ENCODE measurements at regions not wholly inside any gene's neighbourhood (a gene's known extent, or its start where the extent isn't known, plus 50 kb on each side); places are given as distances from the start of the nearest gene placed in this dataset.
"Not testable (repeated sequence)": the region's sequence is repeated elsewhere in the genome, so short reads cannot be mapped to it uniquely, and the experiment has no call there.

DNA sequence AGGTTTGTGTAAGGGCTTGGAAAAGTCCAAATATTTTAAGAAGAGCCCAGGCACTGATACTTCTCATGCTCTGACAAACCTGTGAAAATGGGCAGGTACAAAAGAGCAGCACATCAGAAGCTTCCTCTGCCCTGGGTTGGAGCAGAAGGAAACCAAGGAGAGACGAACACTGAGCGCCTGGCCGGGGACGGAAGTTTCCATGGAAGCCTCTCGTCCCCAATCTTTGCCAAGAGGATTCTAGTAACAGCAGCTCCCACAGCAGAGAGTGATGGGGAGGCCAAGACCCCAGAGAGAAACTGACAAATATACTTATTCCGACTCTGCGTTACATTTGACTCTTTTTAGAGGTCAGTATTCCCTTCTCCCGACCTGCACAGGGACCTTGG lies 268.5 kb downstream of the C16orf95 start:
- H3K27ac ChIP-seq (ENCODE audit: low read depth in 1 of 2, low read length in 1 of 2) = no peak overlapping the region
- DNase-seq (ENCODE audit: low read depth in 6 of 9, low spot score in 9 of 9) = no peak
- H3K4me1 ChIP-seq (ENCODE audit: control insufficient read depth in 2 of 2, insufficient read depth in 2 of 2, low read length in 2 of 2) = peaks cover 0 to 2% of the 10 kb centered on the region in 2 donors
- no peak overlapping the region for H3K4me3 ChIP-seq (ENCODE audit: low read length in 2 of 2)
- peaks cover 0 to 9% of the 10 kb centered on the region in 2 donors for H3K27me3 ChIP-seq (ENCODE audit: control insufficient read depth in 2 of 2, insufficient read depth in 1 of 2, low read length in 1 of 2)
- WGBS = 94% methylated on average over 8 of the region's 8 CpGs
- H3K9me3 ChIP-seq (ENCODE audit: control insufficient read depth in 2 of 2, insufficient read depth in 1 of 2, low read length in 1 of 2) = peaks cover 0 to 5% of the 10 kb centered on the region in 2 donors
- H3K36me3 ChIP-seq (ENCODE audit: control insufficient read depth in 2 of 2, insufficient read depth in 2 of 2, low read length in 1 of 2) = no peaks in the 10 kb centered on the region

DNA sequence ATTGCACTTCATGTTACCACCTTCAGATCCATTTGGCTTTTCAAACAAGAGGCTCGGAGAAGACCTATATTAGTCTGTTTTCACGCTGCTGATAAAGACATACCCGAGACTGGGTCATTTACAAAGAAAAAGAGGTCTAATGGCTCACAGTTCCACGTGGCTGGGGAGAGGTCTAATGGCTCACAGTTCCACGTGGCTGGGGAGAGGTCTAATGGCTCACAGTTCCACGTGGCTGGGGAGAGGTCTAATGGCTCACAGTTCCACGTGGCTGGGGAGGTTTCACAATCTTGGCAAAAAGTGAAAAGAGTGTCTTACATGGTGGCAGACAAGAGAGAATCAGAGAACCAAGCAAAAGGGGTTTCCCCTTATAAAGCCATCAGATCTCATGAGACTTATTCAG lies 268.0 kb downstream of the C16orf95 start:
- not testable (repeated sequence) for H3K4me1 ChIP-seq (ENCODE audit: control insufficient read depth in 2 of 2, insufficient read depth in 2 of 2, low read length in 2 of 2); DNase-seq (ENCODE audit: low read depth in 6 of 9, low spot score in 9 of 9); H3K9me3 ChIP-seq (ENCODE audit: control insufficient read depth in 2 of 2, insufficient read depth in 1 of 2, low read length in 1 of 2); H3K27me3 ChIP-seq (ENCODE audit: control insufficient read depth in 2 of 2, insufficient read depth in 1 of 2, low read length in 1 of 2); H3K36me3 ChIP-seq (ENCODE audit: control insufficient read depth in 2 of 2, insufficient read depth in 2 of 2, low read length in 1 of 2); H3K27ac ChIP-seq (ENCODE audit: low read depth in 1 of 2, low read length in 1 of 2); H3K4me3 ChIP-seq (ENCODE audit: low read length in 2 of 2)
- 83% methylated on average over 7 of the region's 7 CpGs for WGBS

DNA sequence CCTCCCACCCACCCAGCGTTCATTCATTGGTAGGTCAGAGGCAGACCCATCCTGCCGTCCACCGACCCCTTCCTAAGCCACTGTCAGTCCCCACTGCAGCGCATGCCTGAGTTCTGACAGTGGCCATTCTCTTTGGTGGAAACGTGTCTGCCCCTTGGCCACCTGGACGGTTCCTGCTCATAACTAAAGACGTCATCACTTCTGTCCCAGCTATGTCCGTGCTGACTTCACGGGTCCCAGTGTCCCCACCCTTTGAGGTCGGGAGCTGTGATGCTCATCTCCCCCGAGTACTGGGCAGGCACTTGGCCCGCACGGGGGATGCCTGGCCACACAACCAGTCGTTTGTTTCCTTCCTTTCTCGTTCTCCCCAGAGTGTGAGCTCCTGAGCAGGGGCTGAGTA lies 267.1 kb downstream of the C16orf95 start:
- Histone ChIP-seq H3K9me3 (ENCODE audit: control insufficient read depth in 2 of 2, insufficient read depth in 1 of 2, low read length in 1 of 2) (peaks cover 0 to 5% of the 10 kb centered on the region in 2 donors), H3K36me3 (ENCODE audit: control insufficient read depth in 2 of 2, insufficient read depth in 2 of 2, low read length in 1 of 2) (no peaks in the 10 kb centered on the region), H3K27ac (ENCODE audit: low read depth in 1 of 2, low read length in 1 of 2) (no peak overlapping the region), H3K4me3 (ENCODE audit: low read length in 2 of 2) (no peak overlapping the region), H3K4me1 (ENCODE audit: control insufficient read depth in 2 of 2, insufficient read depth in 2 of 2, low read length in 2 of 2) (peaks cover 0 to 2% of the 10 kb centered on the region in 2 donors), H3K27me3 (ENCODE audit: control insufficient read depth in 2 of 2, insufficient read depth in 1 of 2, low read length in 1 of 2) (peaks cover 0 to 9% of the 10 kb centered on the region in 2 donors)
- DNase-seq (ENCODE audit: low read depth in 6 of 9, low spot score in 9 of 9) = no peak
- WGBS = 93% methylated on average over 15 of the region's 15 CpGs

DNA sequence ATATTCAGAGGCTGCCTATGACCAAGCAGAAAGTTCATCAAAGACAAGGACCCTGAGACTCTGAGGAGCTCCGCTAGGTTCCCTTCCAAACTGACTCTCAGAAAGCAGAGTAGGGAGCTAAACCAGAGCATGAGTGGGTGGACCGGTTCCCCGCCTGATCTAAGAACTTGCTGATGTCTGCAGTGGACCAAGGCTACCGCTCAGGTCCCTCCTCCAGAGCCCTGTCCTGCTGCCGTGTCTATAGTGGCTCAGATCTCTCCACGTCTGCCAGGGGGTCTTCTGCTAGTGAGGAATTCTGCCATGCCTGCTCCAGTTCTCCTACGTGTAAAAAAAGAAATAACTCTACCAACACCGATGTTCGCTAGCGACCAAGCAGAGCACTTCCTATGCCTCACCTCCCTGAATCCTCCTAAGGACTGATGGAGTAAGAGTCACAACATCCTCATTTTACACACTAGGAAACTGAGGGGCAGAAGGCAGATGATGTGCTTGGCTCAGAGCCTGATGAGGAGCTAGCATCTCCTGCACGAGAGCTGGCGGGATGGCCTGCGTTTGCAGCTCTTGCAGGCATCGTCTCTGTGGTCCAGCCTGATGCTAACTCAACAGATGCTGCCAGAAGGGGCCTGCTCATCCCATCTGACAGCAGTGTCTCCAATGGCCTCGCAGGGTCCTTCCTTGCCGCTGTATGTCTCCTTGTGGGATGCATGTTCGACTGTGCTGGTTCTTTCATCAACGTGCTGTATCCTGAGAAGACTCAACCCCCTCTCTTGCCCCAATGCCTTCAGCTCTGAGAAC lies 265.5 kb downstream of the C16orf95 start:
- Histone ChIP-seq H3K27me3 (ENCODE audit: control insufficient read depth in 2 of 2, insufficient read depth in 1 of 2, low read length in 1 of 2) (peaks cover 0 to 11% of the 10 kb centered on the region in 2 donors), H3K36me3 (ENCODE audit: control insufficient read depth in 2 of 2, insufficient read depth in 2 of 2, low read length in 1 of 2) (no peaks in the 10 kb centered on the region), H3K27ac (ENCODE audit: low read depth in 1 of 2, low read length in 1 of 2) (no peak overlapping the region), H3K9me3 (ENCODE audit: control insufficient read depth in 2 of 2, insufficient read depth in 1 of 2, low read length in 1 of 2) (peaks cover 0 to 5% of the 10 kb centered on the region in 2 donors), H3K4me1 (ENCODE audit: control insufficient read depth in 2 of 2, insufficient read depth in 2 of 2, low read length in 2 of 2) (peaks cover 0 to 2% of the 10 kb centered on the region in 2 donors), H3K4me3 (ENCODE audit: low read length in 2 of 2) (no peak overlapping the region)
- WGBS = 90% methylated on average over 18 of the region's 18 CpGs
- no peak for DNase-seq (ENCODE audit: low read depth in 6 of 9, low spot score in 9 of 9)

DNA sequence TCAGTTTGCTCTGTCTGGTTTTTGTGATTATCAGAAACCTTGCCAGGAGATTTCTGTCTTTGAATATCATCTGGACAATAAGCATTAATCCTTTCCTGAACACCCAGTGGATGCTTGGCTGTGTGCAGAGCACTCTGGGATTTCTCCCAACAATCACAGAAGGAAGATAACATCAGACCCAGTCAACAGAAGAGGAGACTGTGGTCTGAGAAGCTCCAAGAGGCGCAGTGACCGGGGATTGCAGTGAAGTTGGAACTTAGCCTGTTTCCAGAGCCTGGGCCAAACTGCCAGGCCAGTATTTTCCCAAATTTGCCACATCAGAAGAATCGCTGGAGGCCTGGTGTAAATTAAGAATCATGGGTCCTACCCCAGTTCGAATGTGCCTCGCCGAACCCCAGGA lies 264.7 kb downstream of the C16orf95 start:
- no peaks in the 10 kb centered on the region for H3K36me3 ChIP-seq (ENCODE audit: control insufficient read depth in 2 of 2, insufficient read depth in 2 of 2, low read length in 1 of 2)
- H3K27ac ChIP-seq (ENCODE audit: low read depth in 1 of 2, low read length in 1 of 2) = no peak overlapping the region
- 87% methylated on average over 6 of the region's 6 CpGs for WGBS
- H3K27me3 ChIP-seq (ENCODE audit: control insufficient read depth in 2 of 2, insufficient read depth in 1 of 2, low read length in 1 of 2) = peaks cover 0 to 11% of the 10 kb centered on the region in 2 donors
- DNase-seq (ENCODE audit: low read depth in 6 of 9, low spot score in 9 of 9) = no peak
- no peak overlapping the region for H3K4me3 ChIP-seq (ENCODE audit: low read length in 2 of 2)
- H3K4me1 ChIP-seq (ENCODE audit: control insufficient read depth in 2 of 2, insufficient read depth in 2 of 2, low read length in 2 of 2) = peaks cover 0 to 2% of the 10 kb centered on the region in 2 donors
- peaks cover 0 to 5% of the 10 kb centered on the region in 2 donors for H3K9me3 ChIP-seq (ENCODE audit: control insufficient read depth in 2 of 2, insufficient read depth in 1 of 2, low read length in 1 of 2)

DNA sequence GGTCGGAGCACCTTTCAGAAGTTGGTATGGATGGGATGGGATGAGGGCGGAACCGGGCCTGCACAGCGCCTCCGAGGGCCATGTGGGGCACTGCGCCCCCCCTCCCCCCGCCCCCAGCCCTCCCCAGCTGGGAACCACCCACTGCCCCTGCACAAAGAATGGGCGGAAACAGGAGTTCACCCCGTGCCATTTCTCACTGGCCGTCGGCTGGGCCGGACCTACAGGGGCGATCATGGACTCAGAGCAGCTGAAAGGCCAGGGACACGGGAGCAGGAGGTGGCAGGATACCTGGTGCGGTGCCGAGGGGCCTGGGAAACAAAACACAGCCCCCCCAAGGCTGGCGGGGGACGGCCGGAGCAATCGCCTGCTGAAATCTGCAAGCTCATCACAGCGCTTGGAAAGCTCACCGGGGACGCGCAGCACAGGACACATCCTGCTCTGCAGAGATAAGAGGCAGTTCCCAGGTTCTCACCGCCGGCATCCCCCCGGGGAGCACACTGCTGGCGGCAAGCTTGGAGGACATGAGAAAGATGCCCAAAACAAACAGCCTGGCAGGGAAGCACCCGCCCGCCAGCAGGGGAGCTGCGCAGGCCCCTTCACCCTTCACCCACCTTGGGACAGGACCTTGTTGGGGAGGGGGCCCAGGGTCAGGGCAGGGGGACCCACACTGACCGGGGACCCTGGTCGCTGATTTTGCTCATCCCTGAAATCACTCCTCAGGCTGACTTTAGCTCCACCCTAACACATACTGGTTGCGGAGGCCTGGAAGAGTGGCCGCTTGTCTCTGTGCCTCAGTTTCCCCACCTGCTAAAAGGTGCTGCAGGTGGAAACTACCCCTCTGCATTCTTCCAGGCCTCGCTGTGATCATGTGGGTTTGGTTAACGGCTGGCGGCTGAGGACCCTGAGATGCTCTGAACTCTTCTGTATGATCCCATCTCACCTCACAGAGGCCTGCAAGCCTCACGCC lies 263.9 kb downstream of the C16orf95 start:
- no peak for DNase-seq (ENCODE audit: low read depth in 6 of 9, low spot score in 9 of 9)
- Histone ChIP-seq H3K4me1 (ENCODE audit: control insufficient read depth in 2 of 2, insufficient read depth in 2 of 2, low read length in 2 of 2) (peaks cover 0 to 2% of the 10 kb centered on the region in 2 donors), H3K4me3 (ENCODE audit: low read length in 2 of 2) (no peak overlapping the region), H3K36me3 (ENCODE audit: control insufficient read depth in 2 of 2, insufficient read depth in 2 of 2, low read length in 1 of 2) (no peaks in the 10 kb centered on the region), H3K9me3 (ENCODE audit: control insufficient read depth in 2 of 2, insufficient read depth in 1 of 2, low read length in 1 of 2) (peaks cover 0 to 5% of the 10 kb centered on the region in 2 donors), H3K27me3 (ENCODE audit: control insufficient read depth in 2 of 2, insufficient read depth in 1 of 2, low read length in 1 of 2) (peaks cover 0 to 11% of the 10 kb centered on the region in 2 donors), H3K27ac (ENCODE audit: low read depth in 1 of 2, low read length in 1 of 2) (no peak overlapping the region)
- 31% methylated on average over 39 of the region's 39 CpGs for WGBS

DNA sequence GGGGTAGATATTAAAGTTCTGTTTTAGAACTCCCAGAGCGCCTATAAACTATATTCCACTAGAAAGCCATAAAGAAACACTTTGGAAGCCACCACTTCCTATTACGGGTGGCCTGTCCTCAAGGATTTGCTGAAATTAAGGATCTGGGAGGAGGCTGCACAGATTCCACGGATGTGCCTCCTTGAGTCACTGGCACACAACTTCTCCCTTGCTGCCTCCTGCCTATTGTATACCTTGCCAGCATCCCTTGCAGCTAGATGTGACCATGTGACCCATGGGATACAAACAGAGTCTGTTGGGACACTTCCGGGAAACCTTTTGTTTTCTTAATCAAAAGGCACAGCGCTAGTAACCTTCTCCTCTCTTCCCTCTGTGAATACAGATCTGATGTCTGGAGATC lies 263.0 kb downstream of the C16orf95 start:
- no peak overlapping the region for H3K4me3 ChIP-seq (ENCODE audit: low read length in 2 of 2)
- H3K36me3 ChIP-seq (ENCODE audit: control insufficient read depth in 2 of 2, insufficient read depth in 2 of 2, low read length in 1 of 2) = no peaks in the 10 kb centered on the region
- whole genome bisulfite sequencing = 97% methylated on average over 5 of the region's 5 CpGs
- peaks cover 0 to 2% of the 10 kb centered on the region in 2 donors for H3K4me1 ChIP-seq (ENCODE audit: control insufficient read depth in 2 of 2, insufficient read depth in 2 of 2, low read length in 2 of 2)
- H3K27ac ChIP-seq (ENCODE audit: low read depth in 1 of 2, low read length in 1 of 2) = no peak overlapping the region
- DNase-seq (ENCODE audit: low read depth in 6 of 9, low spot score in 9 of 9) = no peak
- H3K27me3 ChIP-seq (ENCODE audit: control insufficient read depth in 2 of 2, insufficient read depth in 1 of 2, low read length in 1 of 2) = peaks cover 0 to 11% of the 10 kb centered on the region in 2 donors
- peaks cover 0 to 5% of the 10 kb centered on the region in 2 donors for H3K9me3 ChIP-seq (ENCODE audit: control insufficient read depth in 2 of 2, insufficient read depth in 1 of 2, low read length in 1 of 2)

DNA sequence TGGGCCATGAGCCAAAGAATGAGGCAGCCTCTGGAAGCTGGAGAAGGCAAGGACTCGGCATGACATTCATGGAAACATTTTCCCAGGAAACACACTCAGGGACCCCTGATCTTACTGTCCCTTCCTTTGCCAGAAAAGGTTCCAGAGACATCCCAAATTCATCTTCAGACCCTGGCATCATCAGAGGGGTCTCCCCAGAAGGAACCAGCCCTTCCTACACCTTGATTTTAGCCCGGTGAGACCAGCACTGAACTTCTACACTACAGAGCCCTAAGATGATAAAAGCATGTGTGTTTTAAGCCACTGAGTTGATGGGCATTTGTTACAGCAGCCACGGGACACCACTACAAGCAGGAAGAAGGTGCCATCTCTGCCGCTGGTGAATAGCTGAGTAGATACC lies 262.3 kb downstream of the C16orf95 start:
- 92% methylated on average over 4 of the region's 4 CpGs for WGBS
- H3K27ac ChIP-seq (ENCODE audit: low read depth in 1 of 2, low read length in 1 of 2) = no peak overlapping the region
- no peak for DNase-seq (ENCODE audit: low read depth in 6 of 9, low spot score in 9 of 9)
- no peaks in the 10 kb centered on the region for H3K36me3 ChIP-seq (ENCODE audit: control insufficient read depth in 2 of 2, insufficient read depth in 2 of 2, low read length in 1 of 2)
- H3K4me3 ChIP-seq (ENCODE audit: low read length in 2 of 2) = no peak overlapping the region
- peaks cover 0 to 11% of the 10 kb centered on the region in 2 donors for H3K27me3 ChIP-seq (ENCODE audit: control insufficient read depth in 2 of 2, insufficient read depth in 1 of 2, low read length in 1 of 2)
- H3K9me3 ChIP-seq (ENCODE audit: control insufficient read depth in 2 of 2, insufficient read depth in 1 of 2, low read length in 1 of 2) = peaks cover 0 to 5% of the 10 kb centered on the region in 2 donors
- peaks cover 0 to 2% of the 10 kb centered on the region in 2 donors for H3K4me1 ChIP-seq (ENCODE audit: control insufficient read depth in 2 of 2, insufficient read depth in 2 of 2, low read length in 2 of 2)

DNA sequence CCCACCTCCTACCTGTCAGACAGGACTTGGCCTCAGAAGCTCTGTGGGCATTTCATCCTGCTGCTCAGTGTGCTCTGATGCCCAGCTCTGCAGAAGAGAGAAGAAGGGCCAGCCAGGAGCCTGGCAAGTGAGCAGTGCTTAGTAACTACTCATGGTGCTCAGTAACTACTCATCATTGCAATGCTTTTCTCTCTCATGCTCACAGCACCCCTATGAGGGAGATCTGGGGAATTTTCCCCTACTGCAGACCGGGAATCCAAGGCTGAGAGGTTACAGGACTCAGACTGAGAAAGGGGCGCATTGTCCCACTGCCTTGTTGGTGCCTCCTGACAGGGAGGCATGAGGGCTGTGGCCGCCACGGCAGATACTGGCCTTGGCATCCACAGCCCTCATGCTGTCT lies 261.1 kb downstream of the C16orf95 start:
- Histone ChIP-seq H3K4me3 (ENCODE audit: low read length in 2 of 2) (no peak overlapping the region), H3K4me1 (ENCODE audit: control insufficient read depth in 2 of 2, insufficient read depth in 2 of 2, low read length in 2 of 2) (peaks cover 0 to 2% of the 10 kb centered on the region in 2 donors), H3K27ac (ENCODE audit: low read depth in 1 of 2, low read length in 1 of 2) (no peak overlapping the region), H3K9me3 (ENCODE audit: control insufficient read depth in 2 of 2, insufficient read depth in 1 of 2, low read length in 1 of 2) (peaks cover 0 to 5% of the 10 kb centered on the region in 2 donors), H3K36me3 (ENCODE audit: control insufficient read depth in 2 of 2, insufficient read depth in 2 of 2, low read length in 1 of 2) (no peaks in the 10 kb centered on the region), H3K27me3 (ENCODE audit: control insufficient read depth in 2 of 2, insufficient read depth in 1 of 2, low read length in 1 of 2) (peaks cover 0 to 11% of the 10 kb centered on the region in 2 donors)
- 99% methylated on average over 4 of the region's 4 CpGs for WGBS
- no peak for DNase-seq (ENCODE audit: low read depth in 6 of 9, low spot score in 9 of 9)

Data from thymus (tissue), 11 donors.